T follicular helper cell (primary cell): ENCODE measurements at regions not wholly inside any gene's neighbourhood (a gene's known extent, or its start where the extent isn't known, plus 50 kb on each side); places are given as distances from the start of the nearest gene placed in this dataset.

Source experiments
- DNase-seq: peaks from one replicate; pipeline ENCODE4 v3.0.0-alpha.2; 2020; ENCODE audit warnings: low read depth

- no peak for DNase-seq
These were observed 503.4 kb downstream of the PLXNA4 start for GRCh38 chr7:132072873-132073272.

DNA sequence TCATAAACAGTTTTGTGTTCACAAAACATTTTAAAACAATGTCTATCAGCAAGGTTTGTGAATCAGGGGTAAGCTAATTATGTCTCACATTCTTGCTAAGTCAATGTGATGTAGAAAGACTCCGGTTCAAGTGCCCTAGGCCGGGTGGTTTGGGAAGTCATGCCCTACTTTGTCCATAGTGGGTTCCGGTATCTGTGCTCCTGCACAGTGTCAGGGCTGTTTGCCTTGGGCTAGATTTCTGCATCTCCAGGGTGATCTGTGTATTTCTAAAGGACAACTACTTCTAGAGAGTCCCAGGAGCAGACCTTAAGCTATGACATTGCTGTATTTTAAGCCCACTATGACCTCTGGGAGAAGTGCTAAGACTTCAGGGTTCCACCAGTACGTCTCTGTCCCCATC, 504.1 kb downstream of the PLXNA4 start:
- no peak for DNase-seq

DNA sequence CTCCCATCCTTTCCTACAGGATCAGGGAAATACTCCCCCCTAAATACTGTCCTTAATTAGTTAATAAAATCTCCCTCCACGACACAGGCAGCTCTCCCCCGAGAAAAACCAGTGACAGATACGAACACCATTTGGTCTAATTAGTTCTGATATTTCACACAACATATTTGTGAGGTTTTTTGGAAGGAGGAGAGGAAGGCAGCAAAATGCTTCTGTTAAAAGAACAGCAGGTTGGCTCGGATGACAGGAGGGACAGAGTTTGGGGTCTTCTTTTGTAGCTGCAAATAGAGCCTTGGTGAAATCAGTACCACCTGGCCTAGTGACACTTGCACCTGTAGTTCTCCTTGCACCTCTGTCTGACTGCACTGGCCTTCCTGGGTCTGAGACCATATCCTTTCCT, 507.0 kb downstream of the PLXNA4 start:
- no peak for DNase-seq

DNA sequence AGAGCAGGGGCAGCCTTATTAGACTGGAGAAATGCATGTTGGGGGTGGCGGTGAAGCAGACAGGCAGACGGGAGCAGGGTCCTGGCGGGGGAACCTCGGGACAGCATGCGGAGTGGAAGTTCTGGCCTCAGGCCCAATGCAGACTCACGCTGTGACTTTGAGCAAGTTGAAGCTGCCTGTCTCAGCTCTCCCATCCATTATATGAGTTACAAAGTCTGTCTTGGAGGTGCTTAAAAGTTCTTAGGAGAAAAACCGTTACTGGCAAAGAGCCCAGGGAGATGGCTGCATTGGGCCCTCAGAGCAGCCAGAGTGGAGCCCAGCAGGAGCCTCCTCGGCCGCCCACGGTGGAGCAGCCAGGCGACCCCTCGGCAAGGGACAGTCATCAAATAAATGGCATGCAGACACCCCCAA, 509.5 kb downstream of the PLXNA4 start:
- DNase-seq, result no peak

- no peak for DNase-seq
These were observed 509.7 kb upstream of the PODXL start for GRCh38 chr7:132065989-132066603.

DNA sequence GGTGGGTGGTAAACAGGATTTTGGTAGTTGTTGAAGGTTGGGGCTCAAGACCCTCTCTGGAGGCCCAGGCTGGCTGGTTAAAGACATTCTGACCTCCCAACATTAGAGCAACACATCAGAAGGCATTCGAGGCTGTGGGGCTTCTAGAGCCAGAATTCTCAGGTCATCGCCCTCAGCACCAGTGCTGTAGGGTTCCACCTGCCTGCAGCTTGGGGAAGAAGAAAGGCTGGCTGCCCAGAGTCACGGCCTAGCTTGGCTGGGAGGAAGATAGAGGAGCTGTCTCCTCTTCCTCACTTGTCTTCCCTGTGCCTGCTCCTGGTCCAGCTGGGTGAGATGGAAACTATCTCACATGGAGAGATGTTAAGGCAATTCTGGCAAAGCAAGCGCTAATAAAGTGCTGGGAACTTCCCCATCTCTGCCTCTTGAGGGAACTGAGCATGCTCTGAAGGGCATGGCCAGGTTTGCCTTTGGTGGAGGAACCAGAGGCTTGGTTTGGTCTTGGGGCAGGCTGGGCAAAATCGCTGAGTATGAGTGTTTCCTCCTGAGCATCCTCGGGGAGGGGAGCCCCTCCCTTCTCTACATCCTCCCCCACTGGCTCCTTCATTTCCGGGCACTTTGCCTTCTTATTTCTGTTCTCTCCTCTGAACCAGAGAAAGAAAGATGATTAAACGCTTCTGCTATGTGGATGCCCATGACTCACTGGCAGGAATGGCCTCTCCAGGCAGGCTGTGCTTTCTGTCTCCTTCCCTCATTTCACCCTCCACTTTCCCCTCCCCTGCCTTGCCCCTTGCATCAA, 509.0 kb upstream of the PODXL start:
- DNase-seq, result no peak

- no peak for DNase-seq
These were observed 507.4 kb upstream of the PODXL start for GRCh38 chr7:132063800-132064199.

- no peak for DNase-seq
These were observed 505.5 kb upstream of the PODXL start for GRCh38 chr7:132061937-132062336.

DNA sequence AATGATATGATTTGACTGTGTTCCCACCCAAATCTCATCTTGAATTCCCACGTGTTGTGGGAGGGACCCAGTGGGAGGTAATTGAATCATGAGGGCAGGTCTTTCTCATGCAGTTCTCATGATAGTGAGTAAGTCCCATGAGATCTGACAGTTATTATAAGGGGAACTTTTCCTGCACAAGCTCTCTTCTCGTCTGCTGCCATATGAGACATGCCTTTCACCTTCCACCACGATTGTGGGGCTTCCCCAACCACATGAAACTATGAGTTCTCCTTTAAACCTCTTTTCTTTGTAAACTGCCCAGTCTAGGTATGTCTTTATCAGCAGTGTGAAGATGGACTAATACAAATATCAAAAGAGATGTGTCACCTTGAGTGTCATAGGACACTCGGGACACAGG, 502.7 kb upstream of the PODXL start:
- DNase-seq, result no peak

GRCh38 chr7:132055336-132056120, 499.1 kb upstream of the PODXL start:
- no peak for DNase-seq

DNA sequence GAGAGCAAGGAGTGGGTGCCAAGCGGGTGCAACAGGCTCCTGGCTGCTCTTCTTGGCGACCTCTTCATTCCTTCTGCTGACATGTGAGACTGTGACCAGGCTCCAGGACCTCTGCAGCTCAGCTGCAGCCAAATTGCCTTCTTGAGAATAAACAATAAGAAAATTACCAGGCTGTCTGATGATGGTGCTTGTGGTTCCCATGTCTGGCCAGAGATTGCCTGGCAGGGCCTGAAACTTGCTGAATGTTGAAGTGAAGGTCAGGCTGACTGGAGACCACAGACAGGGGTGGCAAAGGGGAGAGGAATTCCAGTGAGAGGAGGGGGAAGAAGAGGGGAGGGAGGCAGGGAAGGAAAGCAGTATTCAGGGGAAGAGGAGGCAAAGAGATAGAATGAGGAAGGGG, 497.4 kb upstream of the PODXL start:
- no peak for DNase-seq

GRCh38 chr7:132051311-132051710, 494.9 kb upstream of the PODXL start:
- no peak for DNase-seq

GRCh38 chr7:132049462-132050304, 493.3 kb upstream of the PODXL start:
- DNase-seq, result no peak

- no peak for DNase-seq
These were observed 489.1 kb upstream of the PODXL start for GRCh38 chr7:132045481-132045980.

DNA sequence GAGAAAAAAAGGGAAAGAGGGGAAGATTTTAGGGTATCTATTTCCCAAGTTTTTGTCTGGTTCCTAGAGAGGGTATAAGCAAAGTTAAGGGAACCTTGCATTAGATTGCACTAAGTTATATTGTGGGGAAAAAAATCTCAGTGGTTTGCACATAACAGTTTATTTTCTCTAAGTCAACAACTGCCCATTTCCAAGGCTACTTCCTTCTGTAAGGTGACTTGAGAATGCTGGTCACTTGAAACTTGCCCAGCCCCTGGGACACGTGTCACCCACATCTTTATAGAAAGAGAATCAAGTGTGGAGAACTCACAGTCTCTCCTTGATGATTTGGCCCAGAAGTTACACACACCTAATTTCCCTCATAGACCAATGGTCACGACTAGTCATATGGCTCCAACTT, 488.6 kb upstream of the PODXL start:
- DNase-seq, result no peak

DNA sequence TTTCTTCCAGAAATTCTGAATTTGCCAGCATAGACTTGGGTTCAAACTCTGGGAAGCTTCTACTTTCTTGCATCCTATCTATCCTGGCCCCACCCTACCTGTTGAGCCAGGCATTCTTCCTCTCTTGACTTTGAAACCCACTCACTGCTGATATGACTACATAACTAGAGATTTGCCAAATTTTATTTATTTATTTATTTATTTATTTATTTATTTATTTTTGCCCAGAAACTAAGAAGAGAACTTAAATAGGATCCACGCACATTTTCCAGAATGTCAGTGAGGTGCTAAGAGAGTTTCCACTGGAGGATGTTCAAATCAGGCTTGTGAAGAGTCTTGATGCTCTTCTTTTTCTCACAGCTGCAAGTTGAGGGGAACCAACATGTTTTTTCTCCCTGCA, 487.8 kb upstream of the PODXL start:
- DNase-seq, result no peak

DNA sequence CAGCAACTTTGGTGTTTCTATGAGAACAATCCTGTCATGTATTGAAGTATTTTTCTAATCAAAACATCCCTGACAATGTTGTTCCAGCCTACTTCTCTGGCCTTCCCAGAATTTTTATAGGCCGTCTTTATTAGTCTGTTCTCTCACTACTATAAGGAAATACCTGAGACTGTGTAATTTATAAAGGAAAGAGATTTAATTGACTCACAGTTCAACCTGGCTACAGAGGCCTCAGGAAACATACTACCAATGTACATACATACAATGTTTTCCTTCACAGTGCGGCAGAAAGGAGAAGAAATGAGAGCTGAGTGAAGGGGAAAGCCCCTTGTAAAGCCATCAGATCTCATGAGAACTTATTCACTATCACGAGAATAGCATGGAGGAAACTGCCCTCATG, 484.7 kb upstream of the PODXL start:
- DNase-seq, result no peak

GRCh38 chr7:132035517-132036362, 479.3 kb upstream of the PODXL start:
- DNase-seq, result no peak

DNA sequence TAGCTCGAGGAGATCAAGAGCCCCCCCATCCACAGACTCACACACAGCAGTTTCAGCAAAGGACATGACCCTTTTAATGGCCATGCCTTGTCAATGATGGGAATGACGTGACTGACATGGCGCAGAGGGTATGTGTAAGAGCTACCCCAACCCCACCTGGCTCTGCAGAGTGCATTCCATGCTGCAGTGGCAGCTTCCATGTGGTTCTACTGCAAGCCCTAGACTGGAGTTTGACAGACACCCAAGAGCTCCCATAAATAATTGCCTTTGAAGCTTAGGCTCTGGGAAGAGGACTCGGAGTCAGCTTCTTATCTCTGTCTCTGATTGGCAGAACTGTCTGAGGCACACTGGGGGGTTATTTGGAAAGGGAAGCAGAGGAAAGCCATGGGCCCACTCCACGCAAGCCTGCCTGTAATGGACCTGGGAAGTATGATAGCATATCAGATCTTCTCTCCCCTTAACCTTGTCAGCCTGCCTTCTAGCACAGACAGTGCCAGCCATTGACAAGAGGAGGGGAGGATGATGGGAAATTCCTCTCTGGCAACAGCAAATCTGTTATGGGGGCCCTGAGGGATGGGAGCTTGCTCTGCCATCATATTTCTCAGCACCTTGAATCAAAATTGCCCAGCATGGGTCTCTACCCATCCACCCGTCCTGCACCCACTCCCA, 478.5 kb upstream of the PODXL start:
- no peak for DNase-seq

- DNase-seq, result no peak
These were observed 474.5 kb upstream of the PODXL start for GRCh38 chr7:132030883-132031282.
